ENCODE measurements at regions not wholly inside any gene's neighbourhood (a gene's known extent, or its start where the extent isn't known, plus 50 kb on each side); places are given as distances from the start of the nearest gene placed in this dataset.

GRCh38 chr1:61539720-61540462 is 185.1 kb downstream of the TM2D1 start:
- DNase-seq, result peak; percentile 25
- in situ Hi-C loops (cut with MboI), result no loop called here
- TF ChIP-seq EZH2phosphoT487 (IDR thresholded peaks at IDR 0.05; ENCODE audit: insufficient read depth, low read depth) (no peak), EZH2 (IDR thresholded peaks at IDR 0.05; ENCODE audit: insufficient read depth, poor library complexity, severe bottlenecking) (no peak)
- Histone ChIP-seq H3K4me3 (no peak overlapping the region), H2AFZ (no peak overlapping the region), H4K20me1 (ENCODE audit: insufficient read depth) (no peaks in the 10 kb centered on the region), H3K9me2 (ENCODE audit: insufficient read depth) (no peaks in the 10 kb centered on the region), H3K27ac (no peak overlapping the region), H3K4me1 (ENCODE audit: insufficient read depth) (no peaks in the 10 kb centered on the region), H3K9me3 (ENCODE audit: low read depth) (no peaks in the 10 kb centered on the region), H3K36me3 (ENCODE audit: low read depth) (no peaks in the 10 kb centered on the region), H3F3A (ENCODE audit: insufficient read depth) (no peaks in the 10 kb centered on the region), H3K27me3 (replicated peaks; ENCODE audit: insufficient read depth) (peaks cover 3% of the 10 kb centered on the region; the same call in 1 of the 2 replicates), H3K9ac (no peak overlapping the region), H3K79me2 (ENCODE audit: insufficient read depth) (no peaks in the 10 kb centered on the region), H3K4me2 (ENCODE audit: unreplicated experiment) (no peak overlapping the region)
- 69 to 70% methylated on average over 12 of the region's 12 CpGs for WGBS, 2 experiments (ENCODE audit: low coverage in 1 of 2, low lambda C conversion rate in 2 of 2, missing lambda C conversion rate in 2 of 2)

- in situ Hi-C loops (cut with MboI), result no loop called here
- no peak overlapping the region for H3K27ac ChIP-seq
- TF ChIP-seq EZH2phosphoT487 (IDR thresholded peaks at IDR 0.05; ENCODE audit: insufficient read depth, low read depth), result no peak
- no peak for TF ChIP-seq EZH2 (IDR thresholded peaks at IDR 0.05; ENCODE audit: insufficient read depth, poor library complexity, severe bottlenecking)
- no peak overlapping the region for H2AFZ ChIP-seq
- DNase-seq, result no peak
- no peaks in the 10 kb centered on the region for H3K36me3 ChIP-seq (ENCODE audit: low read depth)
- no peaks in the 10 kb centered on the region for H3K79me2 ChIP-seq (ENCODE audit: insufficient read depth)
- H4K20me1 ChIP-seq (ENCODE audit: insufficient read depth), result no peaks in the 10 kb centered on the region
- no peak overlapping the region for H3K4me3 ChIP-seq
- no peaks in the 10 kb centered on the region for H3K9me3 ChIP-seq (ENCODE audit: low read depth)
- H3K4me2 ChIP-seq (ENCODE audit: unreplicated experiment), result no peak overlapping the region
- no peak overlapping the region for H3K9ac ChIP-seq
- H3F3A ChIP-seq (ENCODE audit: insufficient read depth), result no peaks in the 10 kb centered on the region
- WGBS, 2 experiments (ENCODE audit: low coverage in 1 of 2, low lambda C conversion rate in 2 of 2, missing lambda C conversion rate in 2 of 2), result 59 to 72% methylated on average over 4 of the region's 4 CpGs
- H3K9me2 ChIP-seq (ENCODE audit: insufficient read depth), result no peaks in the 10 kb centered on the region
- H3K27me3 ChIP-seq (replicated peaks; ENCODE audit: insufficient read depth), result peaks cover 3% of the 10 kb centered on the region; the same call in 1 of the 2 replicates
- H3K4me1 ChIP-seq (ENCODE audit: insufficient read depth), result no peaks in the 10 kb centered on the region
Measured at GRCh38 chr1:61538228-61538627, 186.7 kb downstream of the TM2D1 start.

DNA sequence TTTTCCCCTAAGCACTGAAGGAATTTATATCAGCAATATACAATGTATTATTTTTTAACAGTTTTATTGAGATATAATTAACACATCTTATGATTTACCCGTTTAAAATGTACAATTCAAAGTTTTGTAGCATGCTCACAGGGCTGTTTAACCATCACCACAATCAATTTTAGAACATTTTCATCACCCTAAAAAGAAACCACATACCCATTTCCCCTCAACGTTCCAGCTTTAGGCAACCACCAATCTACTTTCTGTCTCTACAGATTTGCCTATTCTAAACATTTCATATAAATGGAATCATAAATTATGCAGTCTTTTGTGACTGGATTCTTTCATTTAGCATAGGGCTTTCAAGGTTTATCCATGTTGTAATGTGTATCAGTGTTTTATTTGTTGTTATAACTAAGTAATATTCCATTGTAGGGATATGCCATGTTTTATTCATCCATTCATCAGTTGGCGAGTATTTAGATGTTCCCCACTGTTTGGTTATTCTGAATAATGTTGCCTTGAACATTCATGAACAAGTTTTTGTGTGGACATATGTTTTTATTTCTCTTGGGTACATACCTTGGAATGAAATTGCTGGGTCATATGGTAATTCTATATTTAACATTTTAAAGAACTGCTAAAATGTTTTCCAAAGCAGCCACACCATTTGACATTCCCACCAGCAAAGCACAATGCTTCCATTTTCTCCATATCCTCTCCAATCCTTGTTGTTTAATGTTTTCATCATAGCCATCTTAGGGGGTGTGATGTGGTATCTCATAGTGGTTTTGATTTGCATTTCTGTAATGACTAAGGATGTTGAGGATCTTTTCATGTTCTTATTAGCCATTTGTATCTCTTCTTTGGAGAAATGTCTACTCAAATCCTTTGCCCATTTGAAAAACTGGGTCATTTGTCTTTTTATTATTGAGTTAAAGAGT is 188.5 kb downstream of the TM2D1 start:
- H3K36me3 ChIP-seq (ENCODE audit: low read depth), result no peaks in the 10 kb centered on the region
- no peaks in the 10 kb centered on the region for H3K79me2 ChIP-seq (ENCODE audit: insufficient read depth)
- TF ChIP-seq EZH2phosphoT487 (IDR thresholded peaks at IDR 0.05; ENCODE audit: insufficient read depth, low read depth) (no peak), EZH2 (IDR thresholded peaks at IDR 0.05; ENCODE audit: insufficient read depth, poor library complexity, severe bottlenecking) (no peak)
- no peaks in the 10 kb centered on the region for H3F3A ChIP-seq (ENCODE audit: insufficient read depth)
- H3K9me2 ChIP-seq (ENCODE audit: insufficient read depth), result no peaks in the 10 kb centered on the region
- H3K4me3 ChIP-seq, result no peak overlapping the region
- H3K27ac ChIP-seq, result no peak overlapping the region
- no peaks in the 10 kb centered on the region for H3K4me1 ChIP-seq (ENCODE audit: insufficient read depth)
- 53 to 57% methylated on average over 3 of the region's 3 CpGs for WGBS, 2 experiments (ENCODE audit: low coverage in 1 of 2, low lambda C conversion rate in 2 of 2, missing lambda C conversion rate in 2 of 2)
- no peaks in the 10 kb centered on the region for H4K20me1 ChIP-seq (ENCODE audit: insufficient read depth)
- no peak overlapping the region for H3K4me2 ChIP-seq (ENCODE audit: unreplicated experiment)
- peaks cover 3% of the 10 kb centered on the region; the same call in 1 of the 2 replicates for H3K27me3 ChIP-seq (replicated peaks; ENCODE audit: insufficient read depth)
- in situ Hi-C loops (cut with MboI), result no loop called here
- no peak overlapping the region for H2AFZ ChIP-seq
- H3K9me3 ChIP-seq (ENCODE audit: low read depth), result no peaks in the 10 kb centered on the region
- DNase-seq, result no peak
- no peak overlapping the region for H3K9ac ChIP-seq

- Histone ChIP-seq H3K4me1 (ENCODE audit: insufficient read depth) (no peaks in the 10 kb centered on the region), H3K9me2 (ENCODE audit: insufficient read depth) (no peaks in the 10 kb centered on the region), H2AFZ (no peak overlapping the region), H3K4me3 (no peak overlapping the region), H3K79me2 (ENCODE audit: insufficient read depth) (no peaks in the 10 kb centered on the region), H3K4me2 (ENCODE audit: unreplicated experiment) (no peak overlapping the region), H3K27ac (no peak overlapping the region), H4K20me1 (ENCODE audit: insufficient read depth) (no peaks in the 10 kb centered on the region), H3K36me3 (ENCODE audit: low read depth) (no peaks in the 10 kb centered on the region), H3F3A (ENCODE audit: insufficient read depth) (no peaks in the 10 kb centered on the region), H3K27me3 (replicated peaks; ENCODE audit: insufficient read depth) (peaks cover 3% of the 10 kb centered on the region; the same call in 1 of the 2 replicates), H3K9ac (no peak overlapping the region), H3K9me3 (ENCODE audit: low read depth) (no peaks in the 10 kb centered on the region)
- DNase-seq, result no peak
- in situ Hi-C loops (cut with MboI), result no loop called here
- TF ChIP-seq EZH2phosphoT487 (IDR thresholded peaks at IDR 0.05; ENCODE audit: insufficient read depth, low read depth) (no peak), EZH2 (IDR thresholded peaks at IDR 0.05; ENCODE audit: insufficient read depth, poor library complexity, severe bottlenecking) (no peak)
- 78 to 95% methylated on average over 1 of the region's 1 CpG for WGBS, 2 experiments (ENCODE audit: low coverage in 1 of 2, low lambda C conversion rate in 2 of 2, missing lambda C conversion rate in 2 of 2)
Measured at GRCh38 chr1:61534847-61535246, 190.1 kb downstream of the TM2D1 start.

Data from GM23248 (cell line).